ENCODE measurements at regions not wholly inside any gene's neighbourhood (a gene's known extent, or its start where the extent isn't known, plus 50 kb on each side); places are given as distances from the start of the nearest gene placed in this dataset.

GRCh38 chr11:92658733-92659132 lies 310.7 kb upstream of the MTNR1B start:
- DNase-seq (ENCODE audit: low read depth, low spot score), result no peak

DNA sequence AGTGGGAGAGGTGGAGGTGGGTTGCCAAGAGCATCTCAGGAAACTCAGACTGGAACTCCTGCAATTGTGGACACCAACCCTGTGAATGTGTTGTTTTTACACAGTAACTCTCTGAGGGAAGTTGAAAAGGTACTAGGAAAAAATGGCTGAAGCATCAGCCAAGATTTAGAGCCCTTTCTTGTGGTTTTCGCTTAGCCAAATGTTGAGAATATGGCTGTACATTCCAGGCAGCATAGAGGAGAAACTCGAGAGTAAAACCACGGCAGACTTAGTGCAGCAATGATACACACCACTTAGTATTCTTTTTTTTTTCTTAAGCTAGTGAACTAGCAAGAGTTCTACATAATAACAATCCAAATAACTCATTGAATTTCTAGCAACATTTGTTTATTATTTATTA lies 309.7 kb upstream of the MTNR1B start:
- DNase-seq (ENCODE audit: low read depth, low spot score), result no peak

- no peak for DNase-seq (ENCODE audit: low read depth, low spot score)
These were observed 306.7 kb upstream of the MTNR1B start for GRCh38 chr11:92662601-92663360.

DNA sequence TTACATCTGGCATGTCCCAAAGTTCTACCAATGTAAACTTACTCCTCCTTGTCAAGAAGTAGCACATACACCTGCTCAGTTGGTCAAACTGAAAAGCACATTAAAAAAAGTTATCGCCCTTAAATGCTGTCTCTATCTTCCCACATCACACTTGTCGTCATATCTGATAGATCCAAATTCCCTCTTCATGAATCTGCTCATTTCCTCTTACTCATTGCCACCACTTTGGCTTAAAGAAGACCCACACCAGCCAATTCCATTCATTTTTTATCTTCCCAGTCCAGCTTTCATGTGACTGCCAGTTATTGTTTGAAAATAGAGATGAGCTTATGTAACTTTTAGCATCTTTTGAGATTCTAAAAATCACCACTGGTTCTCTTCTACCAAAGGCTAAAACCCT lies 305.9 kb upstream of the MTNR1B start:
- no peak for DNase-seq (ENCODE audit: low read depth, low spot score)

- DNase-seq (ENCODE audit: low read depth, low spot score), result peak; percentile 16
These were observed 301.8 kb upstream of the MTNR1B start for GRCh38 chr11:92667486-92668152.

DNA sequence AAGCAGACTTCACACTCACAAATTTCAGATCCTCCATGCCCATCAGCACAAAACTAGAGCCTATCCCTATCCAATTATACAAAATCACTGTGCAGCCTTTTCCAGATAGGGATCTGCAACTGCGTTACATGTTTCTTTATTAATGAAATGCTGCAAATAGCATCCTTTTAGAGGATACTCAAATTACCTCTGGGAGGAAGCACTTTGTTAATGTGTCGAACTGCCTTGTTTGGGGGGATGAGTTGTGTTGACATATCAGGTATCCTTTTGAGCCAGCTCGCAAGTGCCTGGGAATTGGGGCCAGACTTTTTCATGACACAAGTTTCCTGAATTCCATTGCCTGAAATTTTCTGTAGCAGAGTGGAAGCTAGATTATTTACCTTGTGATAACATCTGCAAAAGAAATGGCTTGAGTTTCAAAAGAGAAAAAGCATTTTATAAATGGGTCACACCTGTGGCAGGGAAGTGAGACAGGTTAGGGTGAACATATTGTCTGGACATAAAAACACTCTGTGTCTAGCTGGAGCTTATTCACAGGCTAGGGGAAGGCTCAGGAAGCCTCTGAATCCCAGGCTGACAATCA lies 299.1 kb upstream of the MTNR1B start:
- no peak for DNase-seq (ENCODE audit: low read depth, low spot score)

DNA sequence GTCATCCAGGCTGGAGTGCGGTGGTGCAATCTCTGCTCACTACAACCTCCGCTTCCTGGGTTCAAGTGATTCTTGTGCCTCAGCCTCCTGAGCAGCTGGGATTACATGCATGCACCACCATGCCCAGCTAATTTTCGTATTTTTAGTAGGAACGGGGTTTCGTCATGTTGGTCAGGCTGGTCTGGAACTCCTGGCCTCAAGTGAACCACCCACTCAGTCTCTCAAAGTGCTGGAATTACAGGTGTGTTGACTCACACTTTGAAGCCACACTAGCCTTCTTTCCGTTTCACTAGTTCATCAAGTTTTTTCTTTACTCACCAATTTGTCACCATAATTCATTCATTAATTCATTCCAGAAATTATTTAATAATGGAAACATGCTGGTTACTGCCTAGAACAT lies 298.4 kb upstream of the MTNR1B start:
- no peak for DNase-seq (ENCODE audit: low read depth, low spot score)

- no peak for DNase-seq (ENCODE audit: low read depth, low spot score)
These were observed 294.1 kb upstream of the MTNR1B start for GRCh38 chr11:92675303-92675702.

DNA sequence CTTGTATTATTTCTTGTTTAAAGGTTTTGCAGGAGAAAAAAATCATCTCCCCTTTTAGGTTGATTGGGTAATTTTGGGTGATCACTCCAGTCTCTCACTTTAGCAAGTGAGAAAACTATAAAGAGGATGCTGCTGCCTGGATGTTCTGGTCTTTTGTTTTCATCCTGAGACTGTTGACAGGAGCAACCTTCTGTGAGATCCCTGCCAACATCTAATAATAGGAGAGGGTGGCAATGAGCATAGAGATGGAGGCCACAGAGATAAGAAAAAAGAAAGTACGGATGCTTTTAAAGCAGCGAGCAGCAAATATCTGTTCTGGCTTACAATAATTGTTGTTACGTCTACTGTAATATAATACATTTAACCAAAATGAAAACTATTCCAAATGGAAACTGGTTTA lies 293.6 kb upstream of the MTNR1B start:
- DNase-seq (ENCODE audit: low read depth, low spot score), result no peak

DNA sequence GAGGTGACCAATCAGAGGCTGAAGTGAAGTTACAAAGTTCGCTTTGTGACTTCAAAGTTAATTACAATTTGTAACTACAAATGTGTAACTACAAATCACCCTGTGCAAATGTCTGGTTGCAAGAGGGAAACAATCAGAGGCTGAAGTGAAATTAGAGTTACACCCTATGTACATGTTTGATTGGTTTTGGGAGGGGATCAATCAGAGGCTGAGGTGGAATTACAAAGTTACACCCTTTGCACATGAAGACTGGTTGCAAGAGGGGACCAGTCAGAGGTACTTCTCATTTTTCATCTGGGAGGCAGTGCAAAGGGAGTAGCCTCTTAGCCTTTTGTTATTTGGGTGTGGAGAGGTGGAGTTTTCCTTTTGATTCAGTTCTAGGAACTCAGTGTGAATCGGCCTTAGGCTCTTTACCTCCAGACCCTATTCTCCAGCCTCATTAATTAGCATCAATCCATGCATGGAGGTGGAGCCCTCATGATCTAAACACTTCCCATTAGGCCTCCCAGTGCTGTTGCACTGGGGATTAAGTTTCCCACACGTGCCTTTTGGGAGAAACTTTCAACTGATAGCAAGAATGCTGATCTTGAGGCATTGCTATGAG lies 291.3 kb upstream of the MTNR1B start:
- peak; percentile 47 for DNase-seq (ENCODE audit: low read depth, low spot score)

GRCh38 chr11:92681586-92681985 lies 287.9 kb upstream of the MTNR1B start:
- no peak for DNase-seq (ENCODE audit: low read depth, low spot score)

GRCh38 chr11:92682136-92682535 lies 287.3 kb upstream of the MTNR1B start:
- DNase-seq (ENCODE audit: low read depth, low spot score), result no peak

DNA sequence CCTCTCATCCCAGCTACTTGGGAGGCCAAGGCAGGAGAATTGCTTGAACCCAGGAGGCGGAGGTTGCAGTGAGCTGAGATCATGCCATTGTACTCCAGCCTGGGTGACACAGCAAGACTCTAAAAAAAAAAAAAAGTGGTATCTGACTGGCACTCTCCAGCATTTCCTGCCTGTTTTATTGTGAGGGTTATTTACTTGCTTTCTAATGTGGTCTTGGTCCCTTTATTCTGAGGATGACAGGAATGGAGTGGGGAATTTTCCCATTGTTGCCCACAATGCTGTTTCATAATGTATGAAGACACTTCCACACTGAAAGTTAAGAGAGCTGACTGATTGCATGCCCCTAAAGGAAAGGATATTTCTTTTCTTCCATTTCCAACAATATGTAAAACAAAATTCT lies 286.5 kb upstream of the MTNR1B start:
- DNase-seq (ENCODE audit: low read depth, low spot score), result no peak

DNA sequence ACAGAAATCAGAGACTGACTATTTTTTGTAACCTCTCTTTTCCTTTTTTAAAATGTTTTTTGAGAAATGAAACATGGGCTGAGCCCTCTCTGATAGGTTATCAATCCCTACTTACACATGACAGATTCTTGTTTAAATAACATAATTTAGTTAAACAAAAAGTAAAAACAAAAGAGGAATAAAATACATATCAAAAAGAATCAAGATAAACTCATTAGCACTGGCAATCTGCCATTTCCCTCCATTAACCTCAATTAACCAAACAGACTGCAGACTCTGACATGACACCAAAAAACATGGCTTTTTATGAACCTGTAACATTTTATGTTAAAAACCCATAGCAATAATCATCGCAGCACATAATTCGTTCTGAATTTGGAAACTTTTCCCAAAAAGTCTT lies 284.4 kb upstream of the MTNR1B start:
- no peak for DNase-seq (ENCODE audit: low read depth, low spot score)

- DNase-seq (ENCODE audit: low read depth, low spot score), result peak; percentile 11
These were observed 281.7 kb upstream of the MTNR1B start for GRCh38 chr11:92687724-92688123.

DNA sequence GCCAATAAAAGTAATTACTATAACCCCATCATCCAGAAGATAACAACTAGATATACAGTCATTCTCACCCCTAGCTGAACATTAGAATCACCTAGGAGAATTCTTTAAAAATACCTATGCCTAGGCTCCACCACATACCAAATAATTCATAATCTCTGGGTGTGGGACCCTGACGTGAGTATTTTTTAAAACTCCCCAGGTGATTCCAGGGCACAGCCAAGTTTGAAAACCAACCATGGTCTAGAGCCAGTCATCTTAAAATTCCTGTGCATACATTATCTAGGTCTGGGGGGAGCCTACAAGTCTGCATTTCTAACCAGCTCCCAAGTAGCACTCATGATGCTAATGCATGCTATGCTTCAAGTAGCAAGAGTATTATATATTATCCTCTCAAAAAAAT lies 281.0 kb upstream of the MTNR1B start:
- no peak for DNase-seq (ENCODE audit: low read depth, low spot score)

GRCh38 chr11:92692826-92693546 lies 276.5 kb upstream of the MTNR1B start:
- no peak for DNase-seq (ENCODE audit: low read depth, low spot score)

DNA sequence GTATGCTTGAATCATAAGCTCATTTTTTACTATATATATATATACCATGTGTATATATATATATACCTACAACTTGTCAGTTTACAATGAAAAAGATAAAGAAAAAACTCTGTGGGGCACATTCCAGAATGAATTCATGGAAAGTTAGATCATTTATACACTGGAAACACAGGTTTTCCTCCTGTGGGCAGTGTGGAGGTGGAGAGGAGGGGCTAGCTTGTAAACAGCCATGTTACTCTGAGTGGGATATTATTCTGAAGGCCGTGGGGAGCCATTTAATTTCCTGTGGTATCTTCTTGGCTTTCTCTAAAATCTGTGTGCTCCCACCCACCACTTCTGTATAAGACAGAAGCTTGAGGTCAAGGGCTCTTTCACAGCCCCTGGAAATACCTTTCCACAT lies 273.4 kb upstream of the MTNR1B start:
- no peak for DNase-seq (ENCODE audit: low read depth, low spot score)

DNA sequence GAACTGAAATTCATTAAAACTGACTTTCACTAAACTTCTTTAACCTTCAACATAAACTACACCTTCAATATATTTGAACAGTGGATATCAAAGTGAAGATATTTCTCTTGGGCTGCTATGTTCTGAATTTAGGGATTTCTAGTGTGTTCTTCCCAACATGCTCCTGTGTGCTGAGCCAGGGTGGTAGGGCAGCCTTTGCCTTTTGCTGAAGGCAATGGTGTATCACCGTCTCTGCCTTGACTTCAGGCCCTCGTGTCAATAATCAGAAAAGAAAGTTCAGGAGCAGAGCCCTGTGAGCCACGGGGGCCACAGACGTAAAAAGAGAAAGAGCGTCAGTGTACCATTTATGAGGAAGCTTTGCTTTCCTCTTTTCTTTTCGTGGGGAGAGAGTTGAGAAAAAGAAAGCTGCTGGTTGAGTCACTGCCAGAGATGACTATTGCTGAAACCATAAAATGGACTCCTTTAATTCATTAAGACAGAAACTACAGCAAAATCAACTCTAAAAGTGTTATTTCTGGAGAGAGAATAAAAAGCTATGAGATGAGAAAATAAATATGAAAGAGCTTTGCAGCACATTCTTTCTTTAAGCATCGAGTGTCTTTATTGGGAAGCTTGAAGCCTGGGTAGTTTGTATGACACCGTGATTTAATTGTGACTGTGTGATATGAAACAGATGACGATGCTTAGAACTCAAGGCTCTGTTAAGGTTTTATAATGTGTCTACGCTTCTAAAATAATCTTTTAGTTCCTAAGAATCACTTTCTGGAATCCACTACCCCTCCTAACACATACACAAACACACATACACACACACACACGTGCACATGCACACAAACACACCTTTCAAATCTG lies 271.8 kb upstream of the MTNR1B start:
- DNase-seq (ENCODE audit: low read depth, low spot score), result no peak

GRCh38 chr11:92698742-92699141 lies 270.7 kb upstream of the MTNR1B start:
- DNase-seq (ENCODE audit: low read depth, low spot score), result no peak
